AG04449 (cell line): ENCODE measurements at regions not wholly inside any gene's neighbourhood (a gene's known extent, or its start where the extent isn't known, plus 50 kb on each side); places are given as distances from the start of the nearest gene placed in this dataset.

Experiments
- CTCF ChIA-PET: fragments of 350-600 bp; formaldehyde crosslinking; extraction: SDS; loops from one replicate; lab custom pipeline; 2021; ENCODE audit warnings: antibody characterized with exemption; lab: Yijun Ruan, JAX
- POLR2A ChIA-PET: fragments of 400-600, 350-600 bp; formaldehyde crosslinking; extraction: SDS; loops from one replicate; lab custom pipeline; 2020; ENCODE audit warnings: antibody characterized with exemption, inconsistent platforms; lab: Yijun Ruan, JAX
- DNase-seq: peaks from one replicate; pipeline ENCODE4 v3.0.0-alpha.2; 2010; ENCODE audit warnings: low read depth, low spot score
- H3K4me3 ChIP-seq: 2 replicates; pipeline ENCODE4 v1.5.1; 2011; ENCODE audit warnings: low read depth, mild to moderate bottlenecking, control low read depth, low read length
- TF ChIP-seq, protein P1 (sequence below): IDR thresholded peaks from one replicate; pipeline ENCODE4 v1.5.1; 2011; ENCODE audit warnings: mild to moderate bottlenecking, moderate library complexity, low read length, control low read depth, inconsistent platforms; ENCODE audit not compliant: insufficient read depth; ENCODE audit errors: missing control alignments

DNA sequence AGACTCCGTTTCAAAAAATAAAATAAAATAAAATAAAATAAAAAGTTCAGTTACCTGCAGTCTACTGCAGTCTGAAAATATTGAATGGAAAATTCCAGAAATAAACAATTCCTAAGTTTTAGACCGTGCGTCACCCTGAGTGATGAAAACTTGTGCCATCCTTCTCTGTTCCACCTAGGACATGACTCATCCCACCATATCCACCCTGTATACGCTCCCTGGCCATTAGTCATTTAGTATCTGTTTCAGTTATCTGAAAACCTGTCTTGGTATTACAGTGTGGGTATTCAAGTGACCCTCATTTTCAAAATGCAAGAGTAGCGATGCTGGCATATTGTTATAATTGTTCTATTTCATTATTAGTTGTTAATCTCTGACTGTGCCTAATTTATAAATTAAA, 51.8 kb upstream of the TEX48 start:
- CTCF ChIA-PET = interaction anchor here (1.2 to 17.4 kb wide), 5 partner anchors 9 to 176 kb away, joined by 4 to 578 read pairs (median 5); partner anchors contain the start of gene TEX48
- H3K4me3 ChIP-seq = no peak overlapping the region
- TF ChIP-seq, protein P1, sequence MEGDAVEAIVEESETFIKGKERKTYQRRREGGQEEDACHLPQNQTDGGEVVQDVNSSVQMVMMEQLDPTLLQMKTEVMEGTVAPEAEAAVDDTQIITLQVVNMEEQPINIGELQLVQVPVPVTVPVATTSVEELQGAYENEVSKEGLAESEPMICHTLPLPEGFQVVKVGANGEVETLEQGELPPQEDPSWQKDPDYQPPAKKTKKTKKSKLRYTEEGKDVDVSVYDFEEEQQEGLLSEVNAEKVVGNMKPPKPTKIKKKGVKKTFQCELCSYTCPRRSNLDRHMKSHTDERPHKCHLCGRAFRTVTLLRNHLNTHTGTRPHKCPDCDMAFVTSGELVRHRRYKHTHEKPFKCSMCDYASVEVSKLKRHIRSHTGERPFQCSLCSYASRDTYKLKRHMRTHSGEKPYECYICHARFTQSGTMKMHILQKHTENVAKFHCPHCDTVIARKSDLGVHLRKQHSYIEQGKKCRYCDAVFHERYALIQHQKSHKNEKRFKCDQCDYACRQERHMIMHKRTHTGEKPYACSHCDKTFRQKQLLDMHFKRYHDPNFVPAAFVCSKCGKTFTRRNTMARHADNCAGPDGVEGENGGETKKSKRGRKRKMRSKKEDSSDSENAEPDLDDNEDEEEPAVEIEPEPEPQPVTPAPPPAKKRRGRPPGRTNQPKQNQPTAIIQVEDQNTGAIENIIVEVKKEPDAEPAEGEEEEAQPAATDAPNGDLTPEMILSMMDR = no peak
- POLR2A ChIA-PET = no interaction called here
- DNase-seq = no peak

GRCh38 chr9:114732823-114733222, 50.8 kb upstream of the TEX48 start:
- no peak overlapping the region for H3K4me3 ChIP-seq
- DNase-seq = no peak
- ChIA-PET POLR2A (no interaction called here), CTCF (interaction anchor here (0.9 to 17.4 kb wide), 5 partner anchors 8 to 282 kb away, joined by 3 to 578 read pairs (median 4); no protein-coding TSS in a partner anchor)
- TF ChIP-seq, protein P1 = no peak
